Vagina (tissue), 2 donors: ENCODE measurements at regions not wholly inside any gene's neighbourhood (a gene's known extent, or its start where the extent isn't known, plus 50 kb on each side); places are given as distances from the start of the nearest gene placed in this dataset.

Experiments
- CTCF ChIP-seq, 3 experiments: fragments of 450-650 bp in 2 of 3; fragments of 200-600 bp in 1 of 3; sonication (generic) in 1 of 3; IDR thresholded peaks; one replicate each; pipeline ENCODE4 v1.5.1; 2017 to 2019; ENCODE audit warnings: antibody characterized with exemption in 3 of 3, mild to moderate bottlenecking in 2 of 3, moderate library complexity in 2 of 3
- POLR2A ChIP-seq, 2 donors: fragments of 450-650 bp; IDR thresholded peaks; one replicate each; pipeline ENCODE4 v1.6.1; 2017; ENCODE audit warnings: antibody characterized with exemption in 2 of 2, mild to moderate bottlenecking in 2 of 2, moderate library complexity in 2 of 2
- POLR2AphosphoS5 ChIP-seq, 2 donors: sonication (generic); formaldehyde crosslinking; IDR thresholded peaks; one replicate each; pipeline ENCODE4 v1.9.0; 2017; ENCODE audit warnings: antibody characterized with exemption in 2 of 2, mild to moderate bottlenecking in 2 of 2, low read depth in 1 of 2; ENCODE audit not compliant: insufficient read depth in 1 of 2

- TF ChIP-seq CTCF (IDR thresholded peaks at IDR 0.05) (no peak), POLR2A (IDR thresholded peaks at IDR 0.05) (no peak), POLR2AphosphoS5 (IDR thresholded peaks at IDR 0.05; ENCODE audit: insufficient read depth in 1 of 2, low read depth in 1 of 2) (no peak)
Measured at GRCh38 chr9:63859475-63860215, 1425.4 kb downstream of the FOXD4L5 start.
